Cerebellar nuclear complex (tissue), 1 donor: ENCODE measurements at regions not wholly inside any gene's neighbourhood (a gene's known extent, or its start where the extent isn't known, plus 50 kb on each side); places are given as distances from the start of the nearest gene placed in this dataset.

Experiments used
- DNase-seq, 2 experiments: peaks; one replicate each; lab custom pipeline; 2025; lab: John Stamatoyannopoulos, UW

DNA sequence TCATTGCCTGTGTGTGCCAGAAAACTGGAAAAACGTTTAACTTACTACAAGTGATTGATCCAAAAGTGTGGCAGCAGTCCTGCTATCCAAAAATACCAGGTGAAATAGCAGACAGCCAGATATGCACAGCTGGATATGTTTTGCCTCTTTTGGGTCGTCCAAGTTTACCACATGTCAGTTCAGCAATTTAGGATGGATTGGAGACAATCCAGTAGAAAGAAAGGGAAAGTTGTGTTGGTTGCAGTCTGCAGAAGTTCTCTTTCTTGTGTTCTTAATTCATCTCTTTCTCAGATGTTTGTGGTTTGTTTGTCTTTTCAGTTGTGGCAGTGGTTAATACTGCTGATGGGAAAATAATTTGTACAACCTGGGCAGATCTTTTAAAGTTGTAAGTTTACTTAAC is 645.0 kb downstream of the PTPRC start:
- no peak for DNase-seq

DNA sequence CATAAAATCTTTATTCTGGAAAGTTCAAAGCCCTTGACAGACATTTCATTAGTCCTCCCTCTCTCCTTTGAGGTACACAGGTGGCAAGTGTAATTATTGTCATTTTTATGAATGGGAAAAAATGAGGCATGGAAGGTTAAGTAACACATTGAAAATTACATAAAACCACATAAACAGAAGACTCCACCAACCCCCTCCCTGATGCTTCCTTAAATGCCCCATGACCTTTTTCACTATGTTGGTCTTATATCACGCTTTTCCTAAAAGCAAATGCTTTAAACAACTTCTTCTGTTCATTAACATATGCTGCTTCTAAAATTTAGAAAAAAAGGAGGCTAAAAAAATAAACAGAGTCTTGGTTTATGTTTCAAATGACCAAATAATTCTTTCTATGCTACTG is 648.4 kb downstream of the PTPRC start:
- no peak for DNase-seq

DNA sequence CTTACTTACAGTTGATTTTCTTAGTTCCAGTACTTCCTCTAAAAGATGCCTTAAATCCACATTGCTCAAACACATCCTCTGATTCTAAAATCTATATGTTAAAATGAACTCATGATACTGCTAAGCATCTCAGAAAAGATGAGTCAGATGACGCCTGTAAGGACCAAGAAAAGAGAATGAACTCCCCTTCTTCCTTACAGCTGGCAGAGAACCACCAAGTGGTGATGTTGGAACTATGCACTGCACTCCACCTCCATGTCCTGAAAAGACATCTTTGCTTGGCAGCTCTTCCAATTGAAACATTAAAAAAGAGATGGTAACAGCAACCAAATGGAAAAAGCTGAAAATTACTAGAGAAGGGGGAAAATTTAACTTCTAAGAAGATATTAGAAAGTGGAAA is 648.8 kb downstream of the PTPRC start:
- no peak for DNase-seq

DNA sequence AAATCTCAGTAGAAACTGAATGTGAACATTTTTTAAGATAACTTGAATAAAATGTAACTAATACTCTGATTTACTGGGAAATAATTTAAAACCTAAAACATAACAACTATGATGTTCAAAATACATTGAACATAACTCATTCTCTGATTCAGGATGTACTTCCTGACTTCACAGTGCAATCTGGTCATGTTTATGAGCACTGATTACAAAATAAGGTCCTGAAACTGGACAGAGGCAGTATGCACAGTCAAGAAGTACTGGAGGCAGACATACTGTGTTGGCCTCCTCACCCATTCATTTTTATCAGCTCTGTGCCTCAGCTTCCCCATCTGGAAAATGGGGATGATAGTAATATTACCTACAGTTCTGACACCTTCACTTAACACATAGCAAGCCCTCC is 651.3 kb downstream of the PTPRC start:
- DNase-seq = no peak

DNA sequence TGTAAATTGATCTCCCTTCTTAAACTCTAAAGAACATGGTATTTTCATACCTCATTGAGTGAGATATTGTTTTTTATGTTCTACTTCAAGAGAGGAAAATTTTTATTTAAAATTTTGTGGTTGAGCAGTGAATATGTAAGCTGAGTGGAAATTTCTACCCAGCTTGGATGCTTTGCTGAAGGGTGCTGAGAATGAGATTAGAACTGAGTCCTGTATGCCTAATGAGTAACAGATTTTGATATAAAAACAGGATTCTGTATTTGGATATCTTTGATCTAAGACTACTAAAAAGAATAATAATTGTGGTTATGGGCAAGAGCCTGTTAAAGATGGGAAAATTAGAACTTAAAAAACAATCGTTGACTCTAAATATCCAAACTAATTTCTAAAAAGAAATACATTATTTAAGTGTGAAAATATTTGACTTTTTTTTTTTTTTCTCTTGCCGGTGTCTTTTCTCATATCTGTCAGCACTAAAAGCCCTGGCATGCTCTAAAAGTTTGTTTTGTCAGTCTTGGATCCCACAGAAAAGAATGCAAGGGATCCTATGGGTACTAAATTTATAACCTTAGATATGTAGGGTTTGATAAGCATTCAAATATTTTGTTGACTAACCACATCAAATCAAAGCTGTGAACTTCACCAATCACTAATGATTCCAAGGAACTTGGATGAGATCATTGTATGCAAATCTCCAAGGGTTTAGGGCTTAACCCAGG is 652.3 kb downstream of the PTPRC start:
- DNase-seq = no peak

DNA sequence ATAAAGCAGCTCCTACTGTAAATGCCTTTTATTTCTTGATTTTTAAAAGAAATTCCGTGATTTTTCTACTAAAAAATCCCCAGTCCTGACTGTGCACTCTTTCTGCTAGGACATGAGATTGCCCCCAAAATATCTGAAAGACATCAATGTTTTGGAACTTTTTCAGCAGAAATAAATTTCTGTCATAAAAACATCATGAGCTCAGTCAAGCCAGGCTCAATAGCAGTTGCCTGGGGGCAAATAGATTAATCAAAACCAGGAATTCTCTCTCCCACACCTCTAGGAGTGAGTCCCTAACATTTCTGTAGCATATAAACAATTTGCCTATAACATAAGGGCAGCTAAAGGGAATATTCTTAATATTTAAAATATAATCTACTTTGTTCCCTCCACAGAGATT is 654.1 kb downstream of the PTPRC start:
- DNase-seq = no peak

DNA sequence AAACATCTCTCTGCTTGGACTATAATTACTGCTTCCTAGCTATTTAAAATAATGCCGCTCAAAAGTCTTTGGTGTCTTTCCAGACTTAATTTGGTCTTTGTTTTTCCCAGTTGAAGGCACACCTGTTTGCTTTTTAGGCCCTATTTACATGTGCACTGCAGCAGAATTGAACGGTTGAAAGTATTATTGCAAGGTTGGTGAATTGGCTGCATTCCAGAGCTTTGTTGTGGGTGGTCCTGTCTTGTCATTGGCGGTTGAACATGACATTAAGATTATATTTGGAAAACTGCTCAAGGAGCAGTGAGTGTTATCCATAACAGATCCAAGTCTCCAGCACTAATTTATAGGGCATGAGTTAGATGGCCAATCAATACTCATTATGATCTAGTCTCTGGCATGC is 656.3 kb downstream of the PTPRC start:
- DNase-seq = no peak

DNA sequence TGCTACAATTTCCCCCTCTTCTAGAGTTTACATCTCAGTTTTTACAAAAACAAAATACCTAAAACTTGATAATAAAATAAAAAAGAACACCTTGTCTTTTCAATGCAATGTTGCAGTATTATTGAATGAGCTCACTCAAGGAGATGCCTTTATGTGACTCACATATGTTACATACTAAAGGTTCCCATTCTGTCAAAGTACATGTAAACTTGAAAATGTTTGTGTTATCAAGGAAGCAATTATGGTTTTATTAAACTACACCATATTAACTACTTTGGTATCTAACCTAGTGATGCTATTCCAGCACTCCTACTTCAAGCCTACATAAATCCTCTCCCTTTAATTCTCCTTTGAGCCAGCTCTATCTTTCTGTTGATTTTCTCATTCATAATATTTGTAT is 658.3 kb downstream of the PTPRC start:
- no peak for DNase-seq

DNA sequence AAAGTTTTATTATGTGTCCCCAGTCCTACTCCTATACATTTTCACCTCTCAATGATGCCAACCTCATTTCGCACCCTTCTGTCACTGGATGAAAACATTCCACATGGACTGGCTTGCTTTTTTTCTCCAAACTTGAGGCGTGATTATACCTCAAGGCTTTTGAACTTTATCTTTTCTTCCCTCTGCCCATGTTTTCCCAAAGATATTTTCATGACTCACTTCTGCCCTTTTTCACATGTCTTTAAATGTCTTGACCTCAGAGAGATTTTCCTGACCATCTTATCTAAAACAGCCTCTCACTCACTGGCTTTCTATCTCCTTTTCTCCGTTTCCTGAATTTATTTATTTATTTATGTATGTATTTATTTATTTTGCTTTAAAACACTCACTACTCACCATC is 659.0 kb downstream of the PTPRC start:
- no peak for DNase-seq

DNA sequence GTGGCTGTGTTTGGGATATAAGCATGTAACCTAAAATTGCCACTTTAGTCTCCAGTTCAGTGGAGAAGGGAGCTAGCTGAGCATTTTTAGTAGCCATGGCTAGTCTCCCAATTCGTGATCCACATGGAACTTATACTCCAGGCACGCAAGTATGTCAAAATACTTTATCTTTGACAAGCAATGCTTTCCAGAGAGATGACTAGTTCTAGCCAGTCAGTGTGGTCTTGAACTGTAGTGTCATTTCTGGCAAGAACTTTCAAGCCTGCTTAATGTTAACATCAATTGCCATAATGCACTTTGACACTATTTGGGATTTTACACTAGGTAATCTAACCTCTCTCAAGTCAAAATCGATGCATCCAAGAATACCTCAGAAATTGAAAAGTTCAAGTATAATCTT is 660.0 kb downstream of the PTPRC start:
- DNase-seq = no peak

DNA sequence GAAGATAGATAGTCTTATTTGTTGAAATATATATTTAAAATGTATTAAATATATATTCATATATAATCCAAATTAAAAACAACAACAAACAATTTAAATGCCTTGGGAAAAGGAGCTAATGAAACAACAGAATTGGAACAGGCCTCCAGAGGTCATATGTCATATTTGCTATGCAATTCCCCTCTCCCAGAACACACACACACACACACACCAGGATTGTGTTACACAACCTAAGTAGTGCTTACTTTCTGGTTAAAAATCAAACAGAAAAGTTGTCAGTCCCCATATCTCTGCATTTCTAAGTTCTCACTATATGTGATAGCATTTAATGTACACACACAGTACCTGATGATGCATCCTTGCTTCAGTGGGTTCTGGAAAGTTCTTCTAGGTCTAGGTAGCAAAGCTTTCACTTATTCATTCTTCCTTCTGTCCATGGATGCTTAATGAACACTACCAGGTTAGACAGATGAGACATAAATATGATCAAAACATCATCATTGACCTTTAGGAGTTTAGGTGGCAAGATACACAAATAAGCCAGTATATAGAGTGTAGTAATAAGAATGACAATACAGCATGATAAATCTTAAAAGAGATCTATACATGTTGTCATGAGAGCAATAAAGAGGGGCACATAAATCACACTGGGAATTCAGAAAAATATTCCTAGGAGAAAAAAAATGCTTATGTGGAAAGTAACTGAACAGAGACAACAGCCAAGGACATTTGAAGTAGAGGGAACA is 662.8 kb downstream of the PTPRC start:
- DNase-seq = no peak

DNA sequence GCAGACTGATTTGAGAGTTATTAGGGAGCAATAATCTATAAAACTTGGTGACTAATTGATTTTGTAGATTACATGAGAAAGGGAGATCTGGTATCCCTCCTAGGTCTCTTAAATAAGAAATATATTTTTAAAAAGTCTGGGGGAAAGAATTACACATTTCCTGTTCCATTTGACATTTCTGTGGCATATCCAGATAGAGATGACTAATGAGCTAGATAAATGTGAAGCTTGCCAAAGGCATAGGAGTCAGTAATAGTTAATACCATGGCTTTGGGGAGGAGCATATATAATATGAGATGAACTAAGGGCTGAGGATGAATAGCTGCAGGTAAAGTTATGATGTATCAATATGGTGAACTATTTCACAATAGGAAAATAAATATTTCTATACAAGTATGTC is 663.7 kb downstream of the PTPRC start:
- no peak for DNase-seq

DNA sequence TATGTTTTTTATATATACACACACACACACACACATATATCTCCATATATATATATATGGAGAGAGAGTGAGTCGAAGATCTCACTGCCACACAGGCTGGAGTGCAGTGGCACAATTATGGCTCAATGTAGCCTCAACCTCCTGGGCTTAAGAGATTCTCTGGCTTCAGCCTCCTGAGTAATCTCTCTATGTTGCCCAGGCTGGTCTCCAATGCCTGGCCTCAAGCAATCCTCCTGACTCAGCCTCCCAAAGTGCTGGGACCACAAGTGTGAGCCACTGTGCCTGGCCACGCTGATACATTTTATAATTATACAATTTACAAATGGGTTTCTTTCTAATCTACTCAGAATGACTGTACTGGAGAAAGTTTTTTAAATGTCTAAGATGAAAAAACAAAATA is 664.2 kb downstream of the PTPRC start:
- no peak for DNase-seq

DNA sequence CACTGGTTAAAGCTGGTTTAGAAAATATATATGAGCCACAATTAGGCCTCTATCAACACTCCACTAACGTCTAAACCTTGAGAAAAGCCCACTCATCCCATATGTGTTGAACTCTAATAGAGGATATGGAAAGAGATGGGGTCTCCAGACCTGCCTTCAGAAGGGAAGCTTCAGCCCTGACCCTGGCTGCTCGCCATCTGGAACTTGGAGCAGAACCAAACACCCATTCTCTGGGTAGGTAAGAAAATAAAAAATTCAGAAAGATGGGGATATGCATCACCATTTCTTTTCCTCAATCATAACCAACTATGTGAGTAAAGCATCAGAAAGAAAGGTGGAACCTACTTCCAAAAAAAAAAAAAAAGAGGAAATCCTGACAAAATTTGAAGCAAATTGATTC is 666.2 kb downstream of the PTPRC start:
- no peak for DNase-seq

DNA sequence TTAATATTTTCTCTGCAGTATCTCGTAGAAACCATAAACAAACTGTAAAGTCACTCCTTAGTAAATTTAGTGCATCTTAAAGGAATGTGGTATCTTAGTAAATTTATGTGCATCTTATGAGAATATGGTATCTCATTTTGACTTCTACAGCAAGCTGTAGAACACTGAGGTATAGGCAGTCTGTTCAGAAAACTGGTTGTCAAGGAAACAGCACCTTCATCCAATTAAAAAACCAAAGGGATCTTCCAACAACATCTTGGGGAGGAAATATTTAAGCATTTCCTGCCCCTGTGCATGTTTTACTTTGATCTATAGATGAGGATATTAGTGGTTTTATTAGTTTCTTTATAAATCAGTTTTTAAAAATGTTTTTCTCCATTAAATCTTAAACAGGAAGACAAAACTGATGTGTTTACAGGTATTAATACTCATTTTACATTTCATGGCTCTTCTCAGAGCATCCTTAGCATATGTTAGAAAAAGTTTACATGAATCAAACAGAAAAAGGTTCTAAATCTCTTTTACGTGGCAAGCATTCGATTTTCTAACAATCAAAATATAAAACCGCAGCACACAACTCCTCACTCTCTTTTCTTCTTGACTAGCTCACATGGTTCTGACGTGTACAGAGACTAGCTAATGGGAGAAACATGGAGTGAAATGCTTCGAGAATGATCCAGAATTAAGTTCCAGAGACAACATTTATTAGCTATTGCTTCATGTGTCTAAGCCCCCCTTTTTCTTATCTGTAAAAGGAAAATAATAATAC is 668.8 kb downstream of the PTPRC start:
- no peak for DNase-seq

DNA sequence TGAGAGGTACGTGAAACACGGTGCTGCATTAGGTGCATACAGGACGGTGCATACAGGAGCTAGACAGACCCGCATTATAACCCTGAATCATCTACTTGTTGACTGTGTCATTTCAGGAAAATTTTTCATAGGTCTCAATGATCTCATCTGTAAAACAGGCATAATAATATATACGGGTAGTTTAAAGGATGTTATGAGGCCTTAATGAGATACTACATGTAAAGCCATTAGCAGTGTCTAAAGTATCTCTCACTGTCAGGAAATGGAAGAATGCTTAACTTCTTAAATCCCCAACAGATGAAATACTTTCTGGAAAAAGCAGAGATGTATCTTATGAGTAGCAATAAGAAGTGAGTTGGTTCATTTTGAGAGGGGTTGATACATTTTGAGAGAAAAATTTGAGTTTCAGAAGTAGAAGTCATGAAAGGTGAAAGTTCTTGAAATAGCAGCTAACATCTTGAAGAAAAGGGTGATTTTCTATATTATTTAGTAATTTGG is 669.6 kb downstream of the PTPRC start:
- no peak for DNase-seq

DNA sequence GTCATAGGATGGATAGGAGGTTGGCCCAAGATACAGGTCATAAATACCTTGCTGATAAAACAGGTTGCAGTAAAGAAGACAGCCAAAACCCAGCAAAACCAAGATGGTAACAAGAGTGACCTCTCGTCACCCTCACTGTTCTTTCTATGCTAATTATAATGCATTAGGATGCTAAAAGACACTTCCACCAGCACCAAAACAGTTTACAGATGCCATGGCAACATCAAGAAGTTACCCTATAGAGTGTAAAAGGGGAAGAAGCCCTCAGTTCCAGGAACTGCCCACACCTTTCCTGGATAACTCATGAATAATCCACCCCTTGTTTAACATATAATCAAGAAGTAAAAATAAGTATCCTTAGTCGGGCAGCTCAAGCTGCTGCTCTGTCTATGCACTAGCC is 671.9 kb downstream of the PTPRC start:
- no peak for DNase-seq

DNA sequence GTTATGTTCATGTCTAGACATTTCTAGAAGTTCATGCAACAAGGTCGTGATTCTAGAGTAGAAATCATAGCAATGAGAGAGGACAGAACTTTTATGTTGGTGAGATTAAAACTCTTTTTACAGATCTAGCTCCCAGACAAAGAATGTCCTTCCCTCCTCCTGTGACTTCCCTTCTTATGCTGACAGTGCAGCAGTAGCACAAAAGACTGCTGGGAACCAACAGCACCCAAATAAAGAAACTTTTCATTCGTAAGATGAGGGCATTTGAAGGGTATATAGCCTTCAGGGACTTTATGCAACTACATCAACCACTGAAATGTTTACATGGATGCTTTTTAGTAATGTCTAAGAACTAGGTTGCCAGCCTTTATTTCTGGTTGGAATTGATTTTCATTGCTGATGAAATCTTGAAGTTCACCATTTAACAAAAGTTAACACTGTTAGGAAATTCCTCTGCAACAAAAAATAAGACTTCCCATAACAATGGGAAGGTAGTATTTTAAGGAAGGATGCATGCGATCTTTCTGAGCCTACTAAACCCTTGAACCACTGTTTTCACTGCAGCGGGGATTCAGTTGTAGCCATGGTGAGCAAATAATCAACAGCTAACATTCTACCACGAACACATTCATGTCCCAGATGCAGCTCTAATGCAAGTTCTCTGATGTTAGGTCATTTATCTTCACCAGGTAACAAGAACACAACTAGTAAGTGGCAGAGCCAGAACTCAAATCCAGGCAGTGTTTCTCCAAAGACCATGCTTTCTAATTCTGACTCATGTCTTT is 672.8 kb downstream of the PTPRC start:
- no peak for DNase-seq

DNA sequence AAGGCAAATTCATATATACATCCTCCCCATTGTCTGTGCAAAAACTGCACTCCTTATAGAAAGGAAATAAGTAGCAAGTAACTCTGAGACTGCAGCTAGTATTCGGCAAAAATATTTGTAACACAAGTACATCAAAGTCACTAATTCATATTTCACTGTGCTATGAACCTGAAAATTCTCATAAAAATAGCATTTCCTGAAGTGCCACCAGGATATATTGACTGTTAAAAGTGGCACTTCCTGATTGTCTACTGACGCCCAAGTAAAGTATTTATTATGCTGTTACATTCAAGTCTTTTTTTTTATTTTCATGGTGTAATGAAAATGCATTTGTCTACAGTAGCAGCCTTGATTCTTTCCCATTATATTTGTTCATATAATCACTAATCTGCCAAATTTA is 673.8 kb downstream of the PTPRC start:
- no peak for DNase-seq

DNA sequence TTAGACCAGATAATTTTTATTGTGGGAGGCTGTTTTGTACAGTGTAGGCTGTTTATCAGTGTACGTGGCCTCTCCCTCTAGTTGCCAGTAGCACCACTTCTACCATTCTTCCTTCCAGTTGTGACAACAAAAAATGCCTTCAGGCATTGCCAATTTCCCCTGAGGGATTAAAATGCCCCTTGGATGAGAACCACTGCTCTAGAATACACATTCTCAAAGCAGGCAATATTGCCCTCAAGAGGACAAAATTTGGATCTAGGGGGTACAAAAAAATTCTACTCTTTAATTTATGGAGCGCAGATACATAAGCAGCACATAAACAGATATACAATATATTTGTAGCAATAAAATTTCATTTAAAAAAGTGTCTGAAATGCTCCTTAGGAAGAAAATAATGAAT is 674.6 kb downstream of the PTPRC start:
- DNase-seq = no peak

DNA sequence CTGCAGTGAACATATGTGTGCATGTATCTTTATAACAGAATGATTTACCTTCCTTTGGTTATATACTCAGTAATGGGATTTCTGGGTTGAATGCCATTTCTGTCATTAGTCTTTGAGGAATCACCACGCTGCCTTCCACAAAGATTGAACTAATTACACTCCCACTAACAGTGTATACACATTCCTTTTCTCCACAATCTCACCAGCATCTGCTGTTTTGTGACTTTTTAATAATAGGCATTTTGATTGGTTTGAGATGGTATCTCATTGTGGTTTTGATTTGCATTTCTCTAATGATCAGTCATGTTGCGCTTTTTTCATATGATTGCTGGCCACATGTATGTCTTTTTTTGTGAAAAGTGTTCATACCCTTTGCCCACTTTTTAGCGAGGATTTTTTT is 680.5 kb downstream of the PTPRC start:
- no peak for DNase-seq

DNA sequence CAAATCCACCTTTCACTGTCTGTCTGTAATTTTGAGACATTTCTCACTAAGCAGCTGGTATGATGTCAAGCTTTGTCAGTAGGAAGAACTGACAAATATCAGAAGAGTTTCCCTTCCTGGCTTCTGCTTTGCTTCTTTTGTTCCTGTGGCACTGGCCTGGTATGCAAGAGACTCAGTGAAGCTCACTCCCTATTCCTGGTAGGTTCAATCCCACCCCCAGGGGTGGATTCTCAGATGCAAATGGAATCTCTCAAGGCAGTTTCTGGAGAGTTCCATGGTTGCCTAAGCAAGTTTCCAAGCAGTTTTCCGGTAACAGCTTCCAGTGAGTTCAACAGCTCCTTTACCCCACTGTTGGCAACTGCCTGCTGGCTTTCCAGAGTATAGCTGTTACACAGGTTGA is 683.4 kb downstream of the PTPRC start:
- no peak for DNase-seq
